NK-92 treated with Interleukin-12 subunit alpha and Interleukin-12 subunit beta, amount 100 ng/mL, for 24 hours (cell line): ENCODE measurements at regions not wholly inside any gene's neighbourhood (a gene's known extent, or its start where the extent isn't known, plus 50 kb on each side); places are given as distances from the start of the nearest gene placed in this dataset.
"Not testable (repeated sequence)": the region's sequence is repeated elsewhere in the genome, so short reads cannot be mapped to it uniquely, and the experiment has no call there.

ENCODE experiments used
- DNase-seq: peaks from one replicate; lab custom pipeline; 2025; lab: John Stamatoyannopoulos, UW

GRCh38 chr12:34198924-34199323 is 176.6 kb downstream of the ALG10 start:
- DNase-seq: no peak

- DNase-seq: no peak
Measured at GRCh38 chr12:34203866-34204620, 181.7 kb downstream of the ALG10 start.

GRCh38 chr12:34204830-34205285 is 182.6 kb downstream of the ALG10 start:
- no peak for DNase-seq

GRCh38 chr12:34205401-34205800 is 183.1 kb downstream of the ALG10 start:
- no peak for DNase-seq

GRCh38 chr12:34206061-34206785 is 183.9 kb downstream of the ALG10 start:
- DNase-seq: no peak

- DNase-seq: no peak
Measured at GRCh38 chr12:34207858-34208257, 185.6 kb downstream of the ALG10 start.

GRCh38 chr12:34208331-34209258 is 186.3 kb downstream of the ALG10 start:
- no peak for DNase-seq

- no peak for DNase-seq
Measured at GRCh38 chr12:34209259-34209835, 187.1 kb downstream of the ALG10 start.

- no peak for DNase-seq
Measured at GRCh38 chr12:34210183-34210582, 187.9 kb downstream of the ALG10 start.

GRCh38 chr12:34210689-34211530 is 188.6 kb downstream of the ALG10 start:
- DNase-seq: no peak

- DNase-seq: no peak
Measured at GRCh38 chr12:34212651-34213050, 190.4 kb downstream of the ALG10 start.

GRCh38 chr12:34214011-34214410 is 191.7 kb downstream of the ALG10 start:
- DNase-seq: no peak

- no peak for DNase-seq
Measured at GRCh38 chr12:34215213-34215892, 193.1 kb downstream of the ALG10 start.

- no peak for DNase-seq
Measured at GRCh38 chr12:34215893-34216285, 193.6 kb downstream of the ALG10 start.

- no peak for DNase-seq
Measured at GRCh38 chr12:34217660-34218059, 195.4 kb downstream of the ALG10 start.

- DNase-seq: peak; percentile 11
Measured at GRCh38 chr12:34218193-34219045, 196.1 kb downstream of the ALG10 start.

- DNase-seq: no peak
Measured at GRCh38 chr12:34219046-34219770, 196.9 kb downstream of the ALG10 start.

- DNase-seq: not testable (repeated sequence)
Measured at GRCh38 chr12:34220079-34220478, 197.8 kb downstream of the ALG10 start.

GRCh38 chr12:34223640-34224039 is 201.3 kb downstream of the ALG10 start:
- no peak for DNase-seq
